OCI-LY1 (cell line): ENCODE measurements at regions not wholly inside any gene's neighbourhood (a gene's known extent, or its start where the extent isn't known, plus 50 kb on each side); places are given as distances from the start of the nearest gene placed in this dataset.

Source experiments
- CTCF ChIP-seq: fragments of 200-600 bp; sonication (generic), shearing (Covaris generic); IDR thresholded peaks from 2 replicates; pipeline ENCODE4 v1.5.1; 2017; ENCODE audit warnings: mild to moderate bottlenecking, antibody characterized with exemption, low read length, moderate library complexity, mixed read lengths
- EZH2 ChIP-seq: fragments of 200-600 bp; sonication (generic), shearing (Covaris generic); IDR thresholded peaks from 2 replicates; pipeline ENCODE4 v1.8.0; 2017; ENCODE audit warnings: borderline replicate concordance, mixed run types, mild to moderate bottlenecking, antibody characterized with exemption, low read length, moderate library complexity, mixed read lengths

DNA sequence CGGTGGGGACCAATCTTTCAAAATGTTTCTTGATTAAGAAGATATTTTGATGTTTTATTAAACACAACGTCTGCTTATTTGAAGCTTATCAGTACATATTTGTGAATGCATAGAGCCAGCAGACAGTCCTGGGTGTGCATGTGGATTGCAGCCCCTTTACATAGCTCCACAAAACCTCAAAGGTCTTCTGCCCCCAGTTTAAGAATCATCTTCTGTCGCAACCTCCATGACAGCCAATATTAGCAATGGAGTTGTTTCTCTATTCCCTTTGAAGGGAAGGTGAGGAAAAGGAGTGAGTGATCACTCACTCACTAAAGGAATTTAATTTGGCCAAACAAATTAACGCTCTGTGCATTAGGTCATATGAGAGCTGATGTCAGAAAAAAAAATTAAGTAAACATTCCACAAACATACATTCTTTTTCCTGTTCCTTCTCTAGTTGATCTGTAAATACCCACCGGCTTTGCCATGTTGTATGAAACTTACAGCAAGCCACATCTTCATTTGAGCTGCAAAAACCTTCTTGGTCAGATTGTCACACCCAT lies 152.9 kb downstream of the SIM1 start:
- no peak for TF ChIP-seq CTCF
- TF ChIP-seq EZH2 = no peak
